ENCODE measurements at regions not wholly inside any gene's neighbourhood (a gene's known extent, or its start where the extent isn't known, plus 50 kb on each side); places are given as distances from the start of the nearest gene placed in this dataset.
"Not testable (repeated sequence)": the region's sequence is repeated elsewhere in the genome, so short reads cannot be mapped to it uniquely, and the experiment has no call there.

DNA sequence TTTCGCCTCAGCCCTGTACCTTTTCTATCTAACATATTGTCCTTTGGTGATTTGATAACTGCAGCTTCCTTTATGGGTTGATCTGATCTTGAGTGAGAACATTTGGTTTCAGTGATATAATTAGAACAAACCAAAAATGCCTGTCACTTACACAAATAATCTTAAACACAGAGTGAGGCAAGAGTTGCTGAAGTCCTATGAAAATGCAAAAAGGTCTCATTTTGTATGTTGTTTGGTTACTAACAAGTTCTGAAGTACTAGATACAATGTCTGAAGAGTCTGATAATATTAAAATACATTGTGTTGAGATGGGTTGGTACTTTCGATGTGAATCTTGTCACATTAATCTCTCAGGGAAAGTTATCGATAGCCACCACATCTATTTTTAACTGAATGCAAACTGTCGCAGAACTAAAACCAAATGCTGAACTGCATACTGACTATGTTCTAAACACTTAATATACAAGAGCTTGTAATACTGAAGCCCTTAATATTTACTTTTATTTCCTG, 70.4 kb upstream of the TMED7 start:
- Histone ChIP-seq H3K9ac (ENCODE audit: low read depth in 1 of 2, low read length in 2 of 2) (no peak overlapping the region), H3K9me3 (ENCODE audit: control insufficient read depth in 4 of 4, low read length in 3 of 4) (no peaks in the 10 kb centered on the region), H3K4me3 (ENCODE audit: low read depth in 1 of 3, low read length in 3 of 3) (no peak overlapping the region), H3K27ac (ENCODE audit: low read depth in 1 of 2, low read length in 2 of 2) (no peak overlapping the region), H3K4me1 (ENCODE audit: control insufficient read depth in 4 of 4, insufficient read depth in 4 of 4, low read length in 3 of 4) (peaks cover 0 to 11% (median 3%) of the 10 kb centered on the region in 4 donors), H3K27me3 (ENCODE audit: control insufficient read depth in 4 of 4, insufficient read depth in 4 of 4, low read length in 3 of 4) (no peaks in the 10 kb centered on the region), H3K36me3 (ENCODE audit: control insufficient read depth in 4 of 4, insufficient read depth in 3 of 4, low read depth in 1 of 4, low read length in 3 of 4) (no peaks in the 10 kb centered on the region)
- 93% methylated on average over 4 of the region's 4 CpGs for WGBS
- no peak for DNase-seq (ENCODE audit: low spot score)
- TF ChIP-seq FOXA2 (IDR thresholded peaks at IDR 0.05): no peak
- TF ChIP-seq RXRA (IDR thresholded peaks at IDR 0.05): no peak
- no peak for TF ChIP-seq GABPA (IDR thresholded peaks at IDR 0.05 in 1 of 2, conservative IDR thresholded peaks at IDR 0.05 in 1 of 2)
- TF ChIP-seq RAD21 (IDR thresholded peaks at IDR 0.05): no peak
- TF ChIP-seq, protein P1, sequence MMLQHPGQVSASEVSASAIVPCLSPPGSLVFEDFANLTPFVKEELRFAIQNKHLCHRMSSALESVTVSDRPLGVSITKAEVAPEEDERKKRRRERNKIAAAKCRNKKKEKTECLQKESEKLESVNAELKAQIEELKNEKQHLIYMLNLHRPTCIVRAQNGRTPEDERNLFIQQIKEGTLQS (IDR thresholded peaks at IDR 0.05): no peak
- no peak for TF ChIP-seq HNF4G (IDR thresholded peaks at IDR 0.05)
- no peak for TF ChIP-seq JUND (IDR thresholded peaks at IDR 0.05)
- TF ChIP-seq SP1 (IDR thresholded peaks at IDR 0.05): no peak
- no peak for TF ChIP-seq EGR1 (IDR thresholded peaks at IDR 0.05; ENCODE audit: low read depth in 2 of 2)
- no peak for TF ChIP-seq TAF1 (conservative IDR thresholded peaks at IDR 0.05)
- TF ChIP-seq, protein P2, sequence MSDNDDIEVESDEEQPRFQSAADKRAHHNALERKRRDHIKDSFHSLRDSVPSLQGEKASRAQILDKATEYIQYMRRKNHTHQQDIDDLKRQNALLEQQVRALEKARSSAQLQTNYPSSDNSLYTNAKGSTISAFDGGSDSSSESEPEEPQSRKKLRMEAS (IDR thresholded peaks at IDR 0.05): no peak

DNA sequence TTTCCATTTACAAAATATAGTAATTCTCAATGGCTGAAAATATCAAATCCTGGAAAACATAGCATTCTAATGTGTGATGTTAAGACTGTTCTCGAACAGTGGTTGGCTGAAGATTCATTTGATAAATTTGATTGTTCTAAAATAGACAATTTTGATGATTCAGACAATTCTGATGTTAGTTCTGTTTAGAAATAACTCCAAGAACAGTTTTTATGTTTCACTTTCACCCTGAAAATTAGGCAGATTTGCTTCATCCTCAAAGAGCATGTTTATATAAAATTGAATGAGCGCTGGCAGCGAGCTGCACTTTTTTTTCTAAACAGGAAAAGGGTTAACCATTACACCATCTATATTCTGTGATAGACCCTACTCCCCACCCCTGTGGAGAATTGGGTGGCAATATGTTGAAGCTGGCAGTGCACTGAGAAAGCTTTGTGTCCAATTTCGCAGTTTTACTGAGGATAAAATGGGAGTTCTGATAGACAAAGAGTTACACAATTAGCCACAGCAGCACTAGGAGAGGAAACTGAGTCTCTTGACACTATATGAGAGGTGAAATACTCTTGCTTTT, 69.6 kb upstream of the TMED7 start:
- 85% methylated on average over 4 of the region's 4 CpGs for WGBS
- H3K27me3 ChIP-seq (ENCODE audit: control insufficient read depth in 4 of 4, insufficient read depth in 4 of 4, low read length in 3 of 4): no peaks in the 10 kb centered on the region
- H3K9ac ChIP-seq (ENCODE audit: low read depth in 1 of 2, low read length in 2 of 2): no peak overlapping the region
- no peaks in the 10 kb centered on the region for H3K9me3 ChIP-seq (ENCODE audit: control insufficient read depth in 4 of 4, low read length in 3 of 4)
- H3K36me3 ChIP-seq (ENCODE audit: control insufficient read depth in 4 of 4, insufficient read depth in 3 of 4, low read depth in 1 of 4, low read length in 3 of 4): no peaks in the 10 kb centered on the region
- no peak overlapping the region for H3K27ac ChIP-seq (ENCODE audit: low read depth in 1 of 2, low read length in 2 of 2)
- no peak overlapping the region for H3K4me3 ChIP-seq (ENCODE audit: low read depth in 1 of 3, low read length in 3 of 3)
- DNase-seq (ENCODE audit: low spot score): no peak
- TF ChIP-seq HNF4A (conservative IDR thresholded peaks at IDR 0.05): no peak
- peaks cover 0 to 8% (median under 1%) of the 10 kb centered on the region in 4 donors for H3K4me1 ChIP-seq (ENCODE audit: control insufficient read depth in 4 of 4, insufficient read depth in 4 of 4, low read length in 3 of 4)

DNA sequence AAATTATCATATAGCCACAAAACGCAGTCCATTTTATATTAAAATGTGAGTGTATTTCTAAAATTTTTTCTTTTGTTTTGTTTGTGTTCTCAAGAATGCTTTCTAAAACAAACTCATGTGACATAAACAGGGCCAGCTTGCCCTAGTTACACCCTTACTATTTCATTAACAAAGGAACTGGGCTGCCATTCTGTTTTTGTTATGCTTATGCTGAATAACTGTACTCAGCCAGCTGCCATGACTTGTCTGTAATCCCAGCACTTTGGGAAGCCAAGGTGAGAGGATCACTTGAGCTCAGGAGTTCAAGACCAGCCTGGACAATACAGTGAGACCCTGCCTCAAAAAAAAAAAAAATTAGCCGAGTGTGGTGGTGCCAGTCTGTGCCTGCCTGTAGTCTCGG, 66.0 kb upstream of the TMED7 start:
- not testable (repeated sequence) for H3K4me3 ChIP-seq (ENCODE audit: low read depth in 1 of 3, low read length in 3 of 3); DNase-seq (ENCODE audit: low spot score); H3K9me3 ChIP-seq (ENCODE audit: control insufficient read depth in 4 of 4, low read length in 3 of 4); H3K27me3 ChIP-seq (ENCODE audit: control insufficient read depth in 4 of 4, insufficient read depth in 4 of 4, low read length in 3 of 4); H3K27ac ChIP-seq (ENCODE audit: low read depth in 1 of 2, low read length in 2 of 2); H3K36me3 ChIP-seq (ENCODE audit: control insufficient read depth in 4 of 4, insufficient read depth in 3 of 4, low read depth in 1 of 4, low read length in 3 of 4); H3K4me1 ChIP-seq (ENCODE audit: control insufficient read depth in 4 of 4, insufficient read depth in 4 of 4, low read length in 3 of 4); H3K9ac ChIP-seq (ENCODE audit: low read depth in 1 of 2, low read length in 2 of 2)
- WGBS: 95% methylated on average over 3 of the region's 3 CpGs

DNA sequence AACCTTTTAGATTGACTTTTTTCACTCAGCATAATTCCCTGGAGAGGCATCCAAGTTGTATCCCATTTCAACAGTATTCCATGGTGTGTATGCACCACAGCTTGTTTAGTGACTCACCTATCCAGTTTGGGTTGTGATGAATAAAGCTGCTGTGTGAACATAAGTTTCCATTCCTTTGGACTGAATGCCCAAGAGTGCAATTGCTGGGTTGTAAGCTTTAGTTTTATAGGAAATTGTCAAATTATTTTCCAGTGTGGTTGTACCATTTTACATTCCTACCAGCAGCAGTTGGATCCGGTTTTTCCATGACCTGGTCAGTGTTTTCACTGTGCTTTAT, 60.9 kb upstream of the TMED7 start:
- H3K9ac ChIP-seq (ENCODE audit: low read depth in 1 of 2, low read length in 2 of 2): no peak overlapping the region
- no peak for DNase-seq (ENCODE audit: low spot score)
- WGBS: 79% methylated on average over 1 of the region's 1 CpG
- H3K36me3 ChIP-seq (ENCODE audit: control insufficient read depth in 4 of 4, insufficient read depth in 3 of 4, low read depth in 1 of 4, low read length in 3 of 4): no peaks in the 10 kb centered on the region
- no peaks in the 10 kb centered on the region for H3K27me3 ChIP-seq (ENCODE audit: control insufficient read depth in 4 of 4, insufficient read depth in 4 of 4, low read length in 3 of 4)
- H3K27ac ChIP-seq (ENCODE audit: low read depth in 1 of 2, low read length in 2 of 2): no peak overlapping the region
- TF ChIP-seq FOXA1 (IDR thresholded peaks at IDR 0.05) (no peak), YY1 (IDR thresholded peaks at IDR 0.05) (no peak), SP1 (IDR thresholded peaks at IDR 0.05) (no peak), NR2F2 (IDR thresholded peaks at IDR 0.05) (no peak), GABPA (IDR thresholded peaks at IDR 0.05 in 1 of 2, conservative IDR thresholded peaks at IDR 0.05 in 1 of 2) (no peak), TAF1 (conservative IDR thresholded peaks at IDR 0.05) (no peak), RAD21 (IDR thresholded peaks at IDR 0.05) (no peak), EGR1 (IDR thresholded peaks at IDR 0.05; ENCODE audit: low read depth in 2 of 2) (no peak), HNF4G (IDR thresholded peaks at IDR 0.05) (no peak), RXRA (IDR thresholded peaks at IDR 0.05) (no peak), HNF4A (conservative IDR thresholded peaks at IDR 0.05) (no peak)
- TF ChIP-seq, protein P3, sequence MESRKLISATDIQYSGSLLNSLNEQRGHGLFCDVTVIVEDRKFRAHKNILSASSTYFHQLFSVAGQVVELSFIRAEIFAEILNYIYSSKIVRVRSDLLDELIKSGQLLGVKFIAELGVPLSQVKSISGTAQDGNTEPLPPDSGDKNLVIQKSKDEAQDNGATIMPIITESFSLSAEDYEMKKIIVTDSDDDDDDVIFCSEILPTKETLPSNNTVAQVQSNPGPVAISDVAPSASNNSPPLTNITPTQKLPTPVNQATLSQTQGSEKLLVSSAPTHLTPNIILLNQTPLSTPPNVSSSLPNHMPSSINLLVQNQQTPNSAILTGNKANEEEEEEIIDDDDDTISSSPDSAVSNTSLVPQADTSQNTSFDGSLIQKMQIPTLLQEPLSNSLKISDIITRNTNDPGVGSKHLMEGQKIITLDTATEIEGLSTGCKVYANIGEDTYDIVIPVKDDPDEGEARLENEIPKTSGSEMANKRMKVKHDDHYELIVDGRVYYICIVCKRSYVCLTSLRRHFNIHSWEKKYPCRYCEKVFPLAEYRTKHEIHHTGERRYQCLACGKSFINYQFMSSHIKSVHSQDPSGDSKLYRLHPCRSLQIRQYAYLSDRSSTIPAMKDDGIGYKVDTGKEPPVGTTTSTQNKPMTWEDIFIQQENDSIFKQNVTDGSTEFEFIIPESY (IDR thresholded peaks at IDR 0.05): no peak
- TF ChIP-seq, protein P4, sequence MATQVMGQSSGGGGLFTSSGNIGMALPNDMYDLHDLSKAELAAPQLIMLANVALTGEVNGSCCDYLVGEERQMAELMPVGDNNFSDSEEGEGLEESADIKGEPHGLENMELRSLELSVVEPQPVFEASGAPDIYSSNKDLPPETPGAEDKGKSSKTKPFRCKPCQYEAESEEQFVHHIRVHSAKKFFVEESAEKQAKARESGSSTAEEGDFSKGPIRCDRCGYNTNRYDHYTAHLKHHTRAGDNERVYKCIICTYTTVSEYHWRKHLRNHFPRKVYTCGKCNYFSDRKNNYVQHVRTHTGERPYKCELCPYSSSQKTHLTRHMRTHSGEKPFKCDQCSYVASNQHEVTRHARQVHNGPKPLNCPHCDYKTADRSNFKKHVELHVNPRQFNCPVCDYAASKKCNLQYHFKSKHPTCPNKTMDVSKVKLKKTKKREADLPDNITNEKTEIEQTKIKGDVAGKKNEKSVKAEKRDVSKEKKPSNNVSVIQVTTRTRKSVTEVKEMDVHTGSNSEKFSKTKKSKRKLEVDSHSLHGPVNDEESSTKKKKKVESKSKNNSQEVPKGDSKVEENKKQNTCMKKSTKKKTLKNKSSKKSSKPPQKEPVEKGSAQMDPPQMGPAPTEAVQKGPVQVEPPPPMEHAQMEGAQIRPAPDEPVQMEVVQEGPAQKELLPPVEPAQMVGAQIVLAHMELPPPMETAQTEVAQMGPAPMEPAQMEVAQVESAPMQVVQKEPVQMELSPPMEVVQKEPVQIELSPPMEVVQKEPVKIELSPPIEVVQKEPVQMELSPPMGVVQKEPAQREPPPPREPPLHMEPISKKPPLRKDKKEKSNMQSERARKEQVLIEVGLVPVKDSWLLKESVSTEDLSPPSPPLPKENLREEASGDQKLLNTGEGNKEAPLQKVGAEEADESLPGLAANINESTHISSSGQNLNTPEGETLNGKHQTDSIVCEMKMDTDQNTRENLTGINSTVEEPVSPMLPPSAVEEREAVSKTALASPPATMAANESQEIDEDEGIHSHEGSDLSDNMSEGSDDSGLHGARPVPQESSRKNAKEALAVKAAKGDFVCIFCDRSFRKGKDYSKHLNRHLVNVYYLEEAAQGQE (IDR thresholded peaks at IDR 0.05): no peak
- TF ChIP-seq, protein P1 (IDR thresholded peaks at IDR 0.05): no peak
- H3K9me3 ChIP-seq (ENCODE audit: control insufficient read depth in 4 of 4, low read length in 3 of 4): no peaks in the 10 kb centered on the region
- no peaks in the 10 kb centered on the region for H3K4me1 ChIP-seq (ENCODE audit: control insufficient read depth in 4 of 4, insufficient read depth in 4 of 4, low read length in 3 of 4)
- no peak overlapping the region for H3K4me3 ChIP-seq (ENCODE audit: low read depth in 1 of 3, low read length in 3 of 3)
